Right kidney (tissue), 1 donor: ENCODE measurements at regions not wholly inside any gene's neighbourhood (a gene's known extent, or its start where the extent isn't known, plus 50 kb on each side); places are given as distances from the start of the nearest gene placed in this dataset.

Experiments
- DNase-seq: peaks from one replicate; pipeline ENCODE4 v3.0.0-alpha.2; 2016

- DNase-seq, result no peak
Measured at GRCh38 chr1:188355847-188356246, 1527.1 kb downstream of the PLA2G4A start.

GRCh38 chr1:188359315-188359714 lies 1530.6 kb downstream of the PLA2G4A start:
- no peak for DNase-seq

GRCh38 chr1:188363943-188364342 lies 1535.2 kb downstream of the PLA2G4A start:
- no peak for DNase-seq

- no peak for DNase-seq
Measured at GRCh38 chr1:188364927-188365449, 1536.2 kb downstream of the PLA2G4A start.

- DNase-seq, result no peak
Measured at GRCh38 chr1:188365874-188366273, 1537.1 kb downstream of the PLA2G4A start.

- no peak for DNase-seq
Measured at GRCh38 chr1:188367661-188368060, 1538.9 kb downstream of the PLA2G4A start.

- no peak for DNase-seq
Measured at GRCh38 chr1:188371295-188371806, 1542.6 kb downstream of the PLA2G4A start.

- no peak for DNase-seq
Measured at GRCh38 chr1:188372821-188373220, 1544.1 kb downstream of the PLA2G4A start.

GRCh38 chr1:188382851-188383250 lies 1554.1 kb downstream of the PLA2G4A start:
- no peak for DNase-seq

GRCh38 chr1:188386161-188386560 lies 1557.4 kb downstream of the PLA2G4A start:
- no peak for DNase-seq

- DNase-seq, result no peak
Measured at GRCh38 chr1:188386666-188387065, 1557.9 kb downstream of the PLA2G4A start.

- no peak for DNase-seq
Measured at GRCh38 chr1:188394677-188395076, 1565.9 kb downstream of the PLA2G4A start.

GRCh38 chr1:188397521-188397920 lies 1568.8 kb downstream of the PLA2G4A start:
- no peak for DNase-seq

GRCh38 chr1:188402986-188403385 lies 1574.2 kb downstream of the PLA2G4A start:
- no peak for DNase-seq

GRCh38 chr1:188406636-188407035 lies 1577.9 kb downstream of the PLA2G4A start:
- DNase-seq, result no peak

- no peak for DNase-seq
Measured at GRCh38 chr1:188420177-188420576, 1591.4 kb downstream of the PLA2G4A start.

GRCh38 chr1:188423073-188423472 lies 1594.3 kb downstream of the PLA2G4A start:
- no peak for DNase-seq

- no peak for DNase-seq
Measured at GRCh38 chr1:188424176-188424575, 1595.4 kb downstream of the PLA2G4A start.

- DNase-seq, result no peak
Measured at GRCh38 chr1:188425687-188426086, 1596.9 kb downstream of the PLA2G4A start.

- no peak for DNase-seq
Measured at GRCh38 chr1:188426561-188426960, 1597.8 kb downstream of the PLA2G4A start.

- no peak for DNase-seq
Measured at GRCh38 chr1:188427642-188428041, 1598.9 kb downstream of the PLA2G4A start.

GRCh38 chr1:188429386-188429785 lies 1600.6 kb downstream of the PLA2G4A start:
- DNase-seq, result no peak

GRCh38 chr1:188432427-188432826 lies 1603.7 kb downstream of the PLA2G4A start:
- DNase-seq, result no peak

GRCh38 chr1:188433425-188433824 lies 1604.7 kb downstream of the PLA2G4A start:
- DNase-seq, result no peak

GRCh38 chr1:188444526-188444925 lies 1615.8 kb downstream of the PLA2G4A start:
- no peak for DNase-seq
